GM12878 (cell line): ENCODE measurements at regions not wholly inside any gene's neighbourhood (a gene's known extent, or its start where the extent isn't known, plus 50 kb on each side); places are given as distances from the start of the nearest gene placed in this dataset.

Experiments used
- CEBPB ChIP-seq, 2 experiments: fragments of 150-350 bp in 1 of 2; IDR thresholded peaks; 2 replicates each; pipeline ENCODE4 v1.6.1; 2012 to 2014; ENCODE audit warnings: low read depth in 2 of 2, low read length in 2 of 2, borderline replicate concordance in 1 of 2, inconsistent platforms in 1 of 2
- E4F1 ChIP-seq: fragments of 450-650 bp; IDR thresholded peaks from 2 replicates; pipeline ENCODE4 v1.6.1; 2018; ENCODE audit warnings: borderline replicate concordance, mild to moderate bottlenecking; ENCODE audit not compliant: partially characterized antibody
- IKZF1 ChIP-seq: fragments of 450-650 bp; conservative IDR thresholded peaks from 2 replicates; pipeline ENCODE4 v1.6.1; 2017; ENCODE audit warnings: antibody characterized with exemption, mild to moderate bottlenecking
- IRF4 ChIP-seq: IDR thresholded peaks from 2 replicates; pipeline ENCODE4 v1.6.1; 2011; ENCODE audit warnings: low read depth, low read length
- MAX ChIP-seq: IDR thresholded peaks from 2 replicates; pipeline ENCODE4 v1.6.1; 2012; ENCODE audit warnings: low read depth, low read length, improper control_type of control experiment
- RBBP5 ChIP-seq: fragments of 200-600 bp; sonication (generic); conservative IDR thresholded peaks from 2 replicates; pipeline ENCODE4 v1.6.1; 2016
- SP1 ChIP-seq: IDR thresholded peaks from one replicate; pipeline ENCODE4 v1.6.1; 2011; ENCODE audit warnings: low read depth, low read length
- STAT3 ChIP-seq: IDR thresholded peaks from 2 replicates; pipeline ENCODE4 v1.6.1; 2011; ENCODE audit warnings: low read depth, low read length, improper control_type of control experiment
- TF ChIP-seq, protein P1 (sequence below): fragments of 450-650 bp; IDR thresholded peaks from 2 replicates; pipeline ENCODE4 v1.6.1; 2016; ENCODE audit warnings: mild to moderate bottlenecking, moderate library complexity, borderline replicate concordance

GRCh38 chr5:6808462-6808861 lies 95.2 kb downstream of the TENT4A start (continued):
- TF ChIP-seq, protein P1, sequence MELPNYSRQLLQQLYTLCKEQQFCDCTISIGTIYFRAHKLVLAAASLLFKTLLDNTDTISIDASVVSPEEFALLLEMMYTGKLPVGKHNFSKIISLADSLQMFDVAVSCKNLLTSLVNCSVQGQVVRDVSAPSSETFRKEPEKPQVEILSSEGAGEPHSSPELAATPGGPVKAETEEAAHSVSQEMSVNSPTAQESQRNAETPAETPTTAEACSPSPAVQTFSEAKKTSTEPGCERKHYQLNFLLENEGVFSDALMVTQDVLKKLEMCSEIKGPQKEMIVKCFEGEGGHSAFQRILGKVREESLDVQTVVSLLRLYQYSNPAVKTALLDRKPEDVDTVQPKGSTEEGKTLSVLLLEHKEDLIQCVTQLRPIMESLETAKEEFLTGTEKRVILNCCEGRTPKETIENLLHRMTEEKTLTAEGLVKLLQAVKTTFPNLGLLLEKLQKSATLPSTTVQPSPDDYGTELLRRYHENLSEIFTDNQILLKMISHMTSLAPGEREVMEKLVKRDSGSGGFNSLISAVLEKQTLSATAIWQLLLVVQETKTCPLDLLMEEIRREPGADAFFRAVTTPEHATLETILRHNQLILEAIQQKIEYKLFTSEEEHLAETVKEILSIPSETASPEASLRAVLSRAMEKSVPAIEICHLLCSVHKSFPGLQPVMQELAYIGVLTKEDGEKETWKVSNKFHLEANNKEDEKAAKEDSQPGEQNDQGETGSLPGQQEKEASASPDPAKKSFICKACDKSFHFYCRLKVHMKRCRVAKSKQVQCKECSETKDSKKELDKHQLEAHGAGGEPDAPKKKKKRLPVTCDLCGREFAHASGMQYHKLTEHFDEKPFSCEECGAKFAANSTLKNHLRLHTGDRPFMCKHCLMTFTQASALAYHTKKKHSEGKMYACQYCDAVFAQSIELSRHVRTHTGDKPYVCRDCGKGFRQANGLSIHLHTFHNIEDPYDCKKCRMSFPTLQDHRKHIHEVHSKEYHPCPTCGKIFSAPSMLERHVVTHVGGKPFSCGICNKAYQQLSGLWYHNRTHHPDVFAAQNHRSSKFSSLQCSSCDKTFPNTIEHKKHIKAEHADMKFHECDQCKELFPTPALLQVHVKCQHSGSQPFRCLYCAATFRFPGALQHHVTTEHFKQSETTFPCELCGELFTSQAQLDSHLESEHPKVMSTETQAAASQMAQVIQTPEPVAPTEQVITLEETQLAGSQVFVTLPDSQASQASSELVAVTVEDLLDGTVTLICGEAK: no peak
- no peak for TF ChIP-seq IKZF1
- TF ChIP-seq IRF4: no peak
- no peak for TF ChIP-seq E4F1
- TF ChIP-seq MAX: no peak
- no peak for TF ChIP-seq SP1
- TF ChIP-seq RBBP5: no peak
- no peak for TF ChIP-seq CEBPB (IDR thresholded peaks at IDR 0.05; ENCODE audit: borderline replicate concordance in 1 of 2, low read depth in 2 of 2, low read length in 2 of 2)
- TF ChIP-seq STAT3: no peak
